Hematopoietic multipotent progenitor cell (in vitro differentiated cells): ENCODE measurements at regions not wholly inside any gene's neighbourhood (a gene's known extent, or its start where the extent isn't known, plus 50 kb on each side); places are given as distances from the start of the nearest gene placed in this dataset.
"Not testable (repeated sequence)": the region's sequence is repeated elsewhere in the genome, so short reads cannot be mapped to it uniquely, and the experiment has no call there.

Experiments
- DNase-seq, 3 donors: peaks; one replicate each; pipeline ENCODE4 v3.0.0-alpha.2; 2011 to 2015; ENCODE audit warnings: low read depth in 2 of 3, low spot score in 2 of 3

GRCh38 chrX:86887341-86887740 is 630.3 kb upstream of the KLHL4 start:
- no peak for DNase-seq

DNA sequence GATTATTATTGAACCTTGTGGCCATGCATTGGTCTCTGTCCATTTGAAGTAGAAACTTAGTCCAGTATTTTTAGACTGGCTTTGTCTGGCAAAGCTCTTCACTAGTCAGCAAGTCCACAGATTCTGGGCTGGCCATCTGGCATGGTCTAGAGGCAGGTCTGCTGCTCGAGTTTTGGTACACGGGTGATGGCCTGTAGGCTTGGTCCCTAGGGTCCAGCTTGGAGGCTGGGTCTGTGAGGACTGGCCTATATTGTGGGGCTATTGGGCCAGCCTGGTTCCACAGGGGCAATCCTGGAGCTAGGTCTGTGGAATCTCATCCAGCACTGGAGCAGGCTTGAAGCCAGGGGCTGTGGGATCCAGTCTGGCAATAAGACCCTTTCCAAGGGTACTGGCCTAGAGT is 607.6 kb upstream of the KLHL4 start:
- DNase-seq: no peak

- DNase-seq: no peak
Measured at GRCh38 chrX:86910602-86911311, 606.8 kb upstream of the KLHL4 start.

DNA sequence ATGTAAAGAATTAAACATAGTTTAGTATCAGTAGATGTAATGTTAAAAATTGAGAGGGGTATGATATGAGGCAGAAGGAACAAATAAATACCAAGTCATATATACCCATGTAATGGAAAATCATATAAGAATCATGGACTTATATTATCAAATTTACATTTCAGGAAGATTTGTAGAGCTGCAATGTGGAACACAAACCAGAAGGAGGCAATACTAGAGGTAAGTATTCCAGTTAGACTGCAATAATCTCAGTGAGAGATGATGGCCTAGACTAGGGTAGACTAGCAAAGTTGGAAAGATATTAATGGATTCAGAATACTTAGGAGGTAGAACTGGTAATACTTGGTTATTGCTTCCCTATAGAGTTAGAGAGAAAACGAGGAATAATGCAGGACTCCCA is 603.0 kb upstream of the KLHL4 start:
- no peak for DNase-seq

DNA sequence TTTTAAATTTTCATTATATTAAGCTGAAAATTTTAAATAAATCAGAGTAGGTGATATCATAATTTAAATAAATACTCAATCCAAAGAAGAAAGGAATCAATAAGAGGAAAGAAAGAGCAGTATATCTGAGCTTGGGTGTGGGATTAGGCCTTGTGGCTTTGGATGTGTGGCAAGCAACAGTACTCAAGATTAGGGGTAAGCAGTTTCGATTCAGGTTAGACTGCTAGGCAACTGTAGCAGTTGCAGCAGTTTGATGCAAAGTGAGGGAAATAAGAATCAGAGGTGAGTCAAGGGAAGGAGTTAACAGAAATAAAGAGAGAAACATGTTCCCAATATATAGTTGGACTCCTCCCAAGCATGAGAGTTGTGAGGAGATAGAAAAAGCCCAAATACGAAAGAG is 599.6 kb upstream of the KLHL4 start:
- no peak for DNase-seq

DNA sequence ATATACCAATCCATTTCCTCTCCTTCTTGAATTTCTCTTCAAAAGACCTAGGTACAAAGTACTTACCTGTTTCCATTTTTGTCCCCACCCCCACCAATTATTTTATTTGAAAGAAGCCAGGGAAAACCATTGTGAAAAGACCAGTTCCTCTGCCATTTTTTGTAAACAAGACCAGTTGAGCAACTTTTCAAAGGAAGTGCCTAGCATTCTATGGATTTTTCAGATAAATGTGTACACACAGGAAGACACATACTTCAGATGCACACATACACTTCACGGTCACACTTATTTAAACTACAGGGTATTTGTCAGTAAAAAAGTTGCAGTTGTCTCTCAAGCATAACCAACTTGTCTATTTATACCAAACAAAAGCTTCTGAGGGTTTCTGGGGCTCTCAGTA is 587.2 kb upstream of the KLHL4 start:
- DNase-seq: no peak

- DNase-seq: no peak
Measured at GRCh38 chrX:86935988-86936387, 581.6 kb upstream of the KLHL4 start.

DNA sequence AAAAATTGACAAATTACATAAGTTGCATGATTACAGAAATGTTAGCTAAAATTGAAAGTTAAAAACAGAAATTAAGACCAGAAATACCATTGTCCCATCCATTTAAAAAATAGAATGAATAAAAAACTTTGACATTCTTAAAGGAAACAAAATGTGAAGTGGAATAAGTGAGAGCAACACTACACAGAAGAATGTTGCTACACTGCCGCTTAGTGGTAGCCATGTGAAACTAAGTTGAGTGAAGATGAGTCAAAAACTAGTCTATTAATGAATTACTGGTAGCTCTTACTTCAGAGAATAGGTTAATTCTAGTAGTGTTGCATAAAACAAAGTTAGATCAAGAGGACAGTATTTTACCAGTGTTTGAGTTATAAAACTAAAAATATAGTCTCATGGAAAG is 571.0 kb upstream of the KLHL4 start:
- peak in 2 of 3 donors; percentile 7 to 45 for DNase-seq

DNA sequence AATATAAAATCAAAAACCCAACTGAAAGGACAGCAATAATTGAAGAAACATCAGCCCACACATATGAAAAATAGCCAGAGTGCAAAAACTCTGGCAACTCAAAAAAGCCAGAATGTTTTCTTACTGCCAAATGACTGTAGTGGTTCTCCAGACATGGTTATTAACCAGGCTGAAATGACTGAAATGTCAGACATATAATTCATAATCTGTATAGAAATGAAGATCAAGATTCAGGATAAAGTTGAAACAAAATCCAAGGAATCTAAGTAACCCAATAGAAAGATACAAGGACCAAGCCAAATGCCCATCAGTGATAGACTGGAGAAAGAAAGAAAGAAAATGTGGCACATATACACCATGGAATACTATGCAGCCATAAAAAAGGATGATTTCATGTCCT is 553.3 kb upstream of the KLHL4 start:
- DNase-seq: no peak

DNA sequence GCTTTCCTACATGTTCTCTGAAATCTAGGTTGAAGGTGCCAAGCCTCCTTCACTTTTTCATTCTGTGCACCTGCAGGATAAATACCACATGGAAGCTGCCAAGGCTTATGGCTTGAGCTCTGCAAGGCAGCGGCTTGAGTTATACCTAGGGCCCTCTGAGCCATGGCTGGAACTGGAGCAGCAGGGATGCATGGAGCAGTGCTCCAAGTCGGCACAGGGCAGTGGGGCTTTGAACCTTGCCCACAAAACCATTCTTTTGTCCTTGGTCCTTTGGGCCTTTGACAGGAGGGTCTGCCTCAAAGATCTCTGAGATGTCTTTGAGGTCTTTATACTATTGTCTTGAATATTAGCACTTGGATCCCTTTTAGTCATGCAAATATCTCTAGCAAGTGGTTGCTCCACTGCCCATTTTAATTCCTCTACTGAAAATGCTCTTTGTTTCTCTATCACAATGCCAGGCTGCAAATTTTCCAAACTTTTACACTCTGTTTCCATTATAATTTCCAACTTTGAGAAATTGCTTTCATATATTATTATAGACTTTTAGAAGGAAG is 536.2 kb upstream of the KLHL4 start:
- DNase-seq: no peak

DNA sequence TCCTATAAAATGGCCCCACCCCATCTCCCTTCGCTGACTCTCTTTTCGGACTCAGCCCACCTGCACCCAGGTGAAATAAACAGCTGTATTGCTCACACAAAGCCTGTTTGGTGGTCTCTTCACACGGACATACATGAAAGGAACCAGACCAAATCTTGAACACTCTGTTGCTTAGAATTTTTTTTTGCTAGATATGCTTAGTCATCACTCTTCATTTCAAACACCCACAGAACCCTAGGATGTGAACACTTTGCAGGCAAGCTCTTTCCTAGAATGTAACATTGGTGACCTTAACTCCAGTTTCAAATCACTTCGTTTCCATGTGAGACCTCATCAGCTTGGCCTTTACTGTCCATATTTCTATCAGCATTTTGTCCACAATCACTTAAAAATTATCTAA is 530.3 kb upstream of the KLHL4 start:
- DNase-seq: not testable (repeated sequence)

DNA sequence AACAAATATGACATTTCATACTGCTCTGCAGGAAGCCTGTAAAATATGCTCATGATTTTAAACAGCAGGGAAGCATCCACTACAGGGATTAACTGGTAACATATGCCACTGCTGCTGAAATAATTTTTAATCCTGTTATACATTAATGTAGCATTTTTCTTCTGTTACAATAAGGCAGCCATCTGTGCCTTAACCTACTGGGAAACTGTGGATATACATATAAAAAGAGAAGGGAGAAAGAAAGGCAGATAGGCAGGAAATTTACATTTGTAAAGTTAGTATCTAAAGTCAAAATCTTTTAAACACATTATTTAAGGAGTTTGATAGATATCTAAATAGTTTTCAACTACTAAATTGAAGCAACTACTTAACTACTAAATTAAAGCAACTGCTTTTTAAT is 514.6 kb upstream of the KLHL4 start:
- no peak for DNase-seq

GRCh38 chrX:87005183-87005582 is 512.4 kb upstream of the KLHL4 start:
- no peak for DNase-seq

- DNase-seq: no peak
Measured at GRCh38 chrX:87005885-87006284, 511.7 kb upstream of the KLHL4 start.

DNA sequence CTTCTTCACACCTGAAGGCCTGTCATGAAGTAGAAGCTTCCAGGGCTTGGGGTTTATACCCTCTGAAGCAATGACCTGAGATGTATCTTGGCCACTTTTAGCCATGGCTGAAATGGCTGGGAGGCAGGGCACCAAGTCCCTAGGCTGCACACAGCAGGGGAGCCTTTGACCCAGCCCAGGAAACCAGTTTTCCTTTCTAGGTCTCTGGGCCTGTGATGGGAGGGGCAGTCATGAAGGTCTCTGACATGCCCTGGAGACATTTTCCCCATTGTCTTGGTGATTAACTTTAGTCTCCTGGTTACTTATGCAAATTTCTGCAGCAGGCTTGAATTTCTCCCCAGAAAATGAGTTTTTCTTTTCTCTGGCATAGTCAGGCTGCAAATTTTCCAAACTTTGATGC is 511.0 kb upstream of the KLHL4 start:
- no peak for DNase-seq

GRCh38 chrX:87017210-87017609 is 500.4 kb upstream of the KLHL4 start:
- no peak for DNase-seq

- not testable (repeated sequence) for DNase-seq
Measured at GRCh38 chrX:87033115-87033514, 484.5 kb upstream of the KLHL4 start.

DNA sequence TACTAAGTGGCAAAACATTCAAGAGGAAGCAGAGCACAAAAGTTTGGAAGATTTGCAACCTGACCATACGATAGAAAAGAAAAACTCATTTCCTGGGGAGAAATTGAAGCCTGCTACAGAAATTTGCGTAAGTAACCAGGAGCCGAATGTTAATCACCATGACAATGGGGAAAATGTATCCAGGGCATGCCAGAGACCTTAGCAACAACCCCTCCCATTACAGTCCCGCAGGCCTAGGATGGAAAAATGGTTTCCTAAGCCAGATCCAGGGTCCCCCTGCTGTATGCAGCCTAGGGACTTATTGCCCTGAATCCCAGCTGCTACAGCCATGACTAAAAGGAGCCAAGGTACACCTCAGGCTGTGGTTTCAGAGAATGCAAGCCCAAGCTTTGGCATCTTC is 472.2 kb upstream of the KLHL4 start:
- no peak for DNase-seq

GRCh38 chrX:87049567-87049966 is 468.0 kb upstream of the KLHL4 start:
- no peak for DNase-seq

- no peak for DNase-seq
Measured at GRCh38 chrX:87063642-87064041, 454.0 kb upstream of the KLHL4 start.

GRCh38 chrX:87064502-87064901 is 453.1 kb upstream of the KLHL4 start:
- DNase-seq: no peak

GRCh38 chrX:87067795-87068369 is 449.7 kb upstream of the KLHL4 start:
- DNase-seq: no peak

DNA sequence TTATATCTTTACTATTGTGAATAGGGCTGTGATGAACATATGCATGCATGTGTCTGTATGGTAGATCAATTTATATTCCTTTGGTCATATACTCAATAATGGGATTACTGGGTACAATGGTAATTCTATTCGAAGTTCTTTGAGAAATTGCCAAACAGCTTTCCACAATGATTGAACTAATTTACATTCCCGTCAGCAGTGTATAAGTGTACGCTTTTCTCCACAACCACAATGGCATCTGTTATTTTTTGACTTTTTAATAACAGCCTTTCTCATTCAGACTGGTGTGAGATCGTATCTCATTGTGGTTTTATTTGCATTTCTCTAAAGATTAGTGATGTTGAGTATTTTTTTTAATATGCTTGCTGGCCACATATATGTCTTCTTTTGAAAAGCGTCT is 439.4 kb upstream of the KLHL4 start:
- DNase-seq: no peak
